Body of pancreas (tissue), 4 donors: ENCODE measurements at regions not wholly inside any gene's neighbourhood (a gene's known extent, or its start where the extent isn't known, plus 50 kb on each side); places are given as distances from the start of the nearest gene placed in this dataset.

Experiments
- POLR2A ChIP-seq, 3 donors: fragments of 450-650 bp; IDR thresholded peaks; one replicate each; pipeline ENCODE4 v1.6.1; 2016; ENCODE audit warnings: antibody characterized with exemption in 3 of 3, mild to moderate bottlenecking in 2 of 3
- TF ChIP-seq, protein P1 (sequence below), 7 experiments: fragments of 450-650 bp in 4 of 7; fragments of 200-600 bp in 3 of 7; sonication (generic) in 3 of 7; IDR thresholded peaks; one replicate each; pipeline ENCODE4 v1.5.1; 2016 to 2019; ENCODE audit warnings: antibody characterized with exemption in 7 of 7

DNA sequence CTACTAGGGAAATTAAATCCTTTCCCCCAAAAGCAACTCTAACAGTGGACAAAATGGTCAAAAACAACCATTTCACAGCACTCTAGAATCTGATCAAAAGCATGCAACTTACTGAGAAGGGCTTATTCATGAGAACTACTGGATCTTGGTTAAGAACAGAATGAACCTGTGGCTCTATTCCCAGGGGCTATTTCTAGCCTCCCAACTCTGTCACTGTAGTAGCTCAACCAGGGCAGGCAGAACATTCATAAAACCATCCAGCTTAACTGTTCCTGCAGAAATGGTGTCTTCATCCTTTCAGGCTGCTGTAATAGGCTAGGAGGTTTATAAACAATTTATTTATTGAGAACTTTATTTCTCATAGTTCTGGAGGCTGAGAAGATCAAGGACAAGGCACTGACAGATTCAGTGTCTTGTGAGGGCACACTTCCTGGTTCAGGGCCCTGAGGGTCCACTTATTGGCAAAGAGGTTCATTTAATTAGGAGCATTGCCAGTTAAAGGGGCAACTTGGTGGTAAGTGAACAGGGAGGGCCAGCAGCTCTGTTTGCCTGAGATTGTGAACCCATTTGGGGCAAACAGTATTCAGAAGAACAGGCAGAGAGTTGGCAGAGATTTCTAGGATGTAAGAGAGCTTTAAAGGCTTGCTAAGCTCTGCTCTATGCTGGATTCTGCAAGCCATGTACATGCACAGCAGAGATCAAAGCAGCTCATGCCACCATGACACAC, 238.5 kb upstream of the FBXL7 start:
- TF ChIP-seq, protein P1, sequence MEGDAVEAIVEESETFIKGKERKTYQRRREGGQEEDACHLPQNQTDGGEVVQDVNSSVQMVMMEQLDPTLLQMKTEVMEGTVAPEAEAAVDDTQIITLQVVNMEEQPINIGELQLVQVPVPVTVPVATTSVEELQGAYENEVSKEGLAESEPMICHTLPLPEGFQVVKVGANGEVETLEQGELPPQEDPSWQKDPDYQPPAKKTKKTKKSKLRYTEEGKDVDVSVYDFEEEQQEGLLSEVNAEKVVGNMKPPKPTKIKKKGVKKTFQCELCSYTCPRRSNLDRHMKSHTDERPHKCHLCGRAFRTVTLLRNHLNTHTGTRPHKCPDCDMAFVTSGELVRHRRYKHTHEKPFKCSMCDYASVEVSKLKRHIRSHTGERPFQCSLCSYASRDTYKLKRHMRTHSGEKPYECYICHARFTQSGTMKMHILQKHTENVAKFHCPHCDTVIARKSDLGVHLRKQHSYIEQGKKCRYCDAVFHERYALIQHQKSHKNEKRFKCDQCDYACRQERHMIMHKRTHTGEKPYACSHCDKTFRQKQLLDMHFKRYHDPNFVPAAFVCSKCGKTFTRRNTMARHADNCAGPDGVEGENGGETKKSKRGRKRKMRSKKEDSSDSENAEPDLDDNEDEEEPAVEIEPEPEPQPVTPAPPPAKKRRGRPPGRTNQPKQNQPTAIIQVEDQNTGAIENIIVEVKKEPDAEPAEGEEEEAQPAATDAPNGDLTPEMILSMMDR (IDR thresholded peaks at IDR 0.05) = no peak
- TF ChIP-seq POLR2A (IDR thresholded peaks at IDR 0.05) = no peak
